Cardiac fibroblast (primary cell): ENCODE measurements at regions not wholly inside any gene's neighbourhood (a gene's known extent, or its start where the extent isn't known, plus 50 kb on each side); places are given as distances from the start of the nearest gene placed in this dataset.

Source experiments
- DNase-seq, 2 donors: peaks; one replicate each; pipeline versions ENCODE4 v3.0.0 to v3.0.0-alpha.2; 2010; ENCODE audit warnings: low read depth in 2 of 2
- H3K4me3 ChIP-seq, 2 donors: replicated peaks in 1 of 2; 1 replicate in 1 of 2; 2 replicates in 1 of 2; pipeline ENCODE4 v1.5.1; 2011; ENCODE audit warnings: low read depth in 2 of 2, low read length in 2 of 2, mild to moderate bottlenecking in 2 of 2, moderate library complexity in 1 of 2
- TF ChIP-seq, protein P1 (sequence below): IDR thresholded peaks from one replicate; pipeline ENCODE4 v1.5.1; 2011; ENCODE audit warnings: low read depth, mild to moderate bottlenecking, low read length, inconsistent platforms

DNA sequence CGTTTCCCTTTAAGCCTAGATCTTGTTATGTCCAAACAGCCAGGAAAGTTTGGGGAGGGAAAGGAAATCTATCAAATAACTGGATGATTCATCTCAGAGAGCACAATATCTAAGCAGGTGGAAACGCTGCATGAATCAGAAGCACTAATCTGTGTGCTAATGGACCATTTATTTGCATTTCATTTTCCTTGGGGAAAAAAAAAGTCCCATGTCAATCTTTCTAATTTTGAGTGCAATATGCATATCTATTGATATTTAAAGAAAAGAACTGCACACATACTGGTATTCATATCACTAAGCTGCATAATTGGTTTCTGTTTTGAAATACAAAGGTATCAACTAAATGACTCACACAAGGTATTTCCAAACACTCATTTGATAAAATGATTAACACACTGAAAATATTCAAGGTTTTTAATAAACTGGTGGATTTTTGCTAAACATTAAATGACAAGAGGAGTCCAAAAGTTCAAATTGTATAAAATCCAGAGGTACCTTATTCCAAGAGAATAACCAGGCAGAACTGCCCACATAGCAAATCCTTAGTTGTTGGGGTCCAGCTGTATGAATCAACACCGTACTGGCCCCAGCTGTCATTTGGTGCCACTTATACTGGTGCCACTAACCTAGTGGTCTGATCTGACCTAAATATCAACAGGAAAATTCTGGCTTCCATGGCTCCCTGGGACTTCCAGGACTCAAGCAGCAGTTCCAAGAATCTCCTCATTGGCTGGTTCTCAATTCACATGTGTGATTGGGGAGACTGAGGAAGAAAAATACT, 122.2 kb upstream of the SP4 start:
- no peak overlapping the region for H3K4me3 ChIP-seq
- no peak for DNase-seq
- TF ChIP-seq, protein P1, sequence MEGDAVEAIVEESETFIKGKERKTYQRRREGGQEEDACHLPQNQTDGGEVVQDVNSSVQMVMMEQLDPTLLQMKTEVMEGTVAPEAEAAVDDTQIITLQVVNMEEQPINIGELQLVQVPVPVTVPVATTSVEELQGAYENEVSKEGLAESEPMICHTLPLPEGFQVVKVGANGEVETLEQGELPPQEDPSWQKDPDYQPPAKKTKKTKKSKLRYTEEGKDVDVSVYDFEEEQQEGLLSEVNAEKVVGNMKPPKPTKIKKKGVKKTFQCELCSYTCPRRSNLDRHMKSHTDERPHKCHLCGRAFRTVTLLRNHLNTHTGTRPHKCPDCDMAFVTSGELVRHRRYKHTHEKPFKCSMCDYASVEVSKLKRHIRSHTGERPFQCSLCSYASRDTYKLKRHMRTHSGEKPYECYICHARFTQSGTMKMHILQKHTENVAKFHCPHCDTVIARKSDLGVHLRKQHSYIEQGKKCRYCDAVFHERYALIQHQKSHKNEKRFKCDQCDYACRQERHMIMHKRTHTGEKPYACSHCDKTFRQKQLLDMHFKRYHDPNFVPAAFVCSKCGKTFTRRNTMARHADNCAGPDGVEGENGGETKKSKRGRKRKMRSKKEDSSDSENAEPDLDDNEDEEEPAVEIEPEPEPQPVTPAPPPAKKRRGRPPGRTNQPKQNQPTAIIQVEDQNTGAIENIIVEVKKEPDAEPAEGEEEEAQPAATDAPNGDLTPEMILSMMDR: no peak

DNA sequence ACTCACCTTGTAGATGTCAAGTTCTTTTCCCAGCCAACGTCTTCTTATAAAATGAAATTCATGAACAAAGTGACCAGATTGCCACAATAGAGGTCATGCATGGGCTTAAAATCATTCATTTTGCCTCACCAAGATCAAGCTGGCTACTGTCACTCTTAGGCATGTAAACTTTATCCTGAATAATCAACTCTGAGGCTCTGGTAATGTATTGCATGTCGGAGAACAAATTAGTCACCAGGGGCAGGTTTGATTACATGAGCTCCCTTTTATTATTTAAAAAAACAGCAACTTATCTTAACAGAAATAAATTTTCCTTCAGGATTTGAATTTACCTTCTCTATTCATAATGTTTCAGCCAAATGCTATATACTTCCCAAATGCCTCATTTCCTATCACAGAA, 112.9 kb upstream of the SP4 start:
- H3K4me3 ChIP-seq: no peak overlapping the region
- TF ChIP-seq, protein P1: no peak
- no peak for DNase-seq

DNA sequence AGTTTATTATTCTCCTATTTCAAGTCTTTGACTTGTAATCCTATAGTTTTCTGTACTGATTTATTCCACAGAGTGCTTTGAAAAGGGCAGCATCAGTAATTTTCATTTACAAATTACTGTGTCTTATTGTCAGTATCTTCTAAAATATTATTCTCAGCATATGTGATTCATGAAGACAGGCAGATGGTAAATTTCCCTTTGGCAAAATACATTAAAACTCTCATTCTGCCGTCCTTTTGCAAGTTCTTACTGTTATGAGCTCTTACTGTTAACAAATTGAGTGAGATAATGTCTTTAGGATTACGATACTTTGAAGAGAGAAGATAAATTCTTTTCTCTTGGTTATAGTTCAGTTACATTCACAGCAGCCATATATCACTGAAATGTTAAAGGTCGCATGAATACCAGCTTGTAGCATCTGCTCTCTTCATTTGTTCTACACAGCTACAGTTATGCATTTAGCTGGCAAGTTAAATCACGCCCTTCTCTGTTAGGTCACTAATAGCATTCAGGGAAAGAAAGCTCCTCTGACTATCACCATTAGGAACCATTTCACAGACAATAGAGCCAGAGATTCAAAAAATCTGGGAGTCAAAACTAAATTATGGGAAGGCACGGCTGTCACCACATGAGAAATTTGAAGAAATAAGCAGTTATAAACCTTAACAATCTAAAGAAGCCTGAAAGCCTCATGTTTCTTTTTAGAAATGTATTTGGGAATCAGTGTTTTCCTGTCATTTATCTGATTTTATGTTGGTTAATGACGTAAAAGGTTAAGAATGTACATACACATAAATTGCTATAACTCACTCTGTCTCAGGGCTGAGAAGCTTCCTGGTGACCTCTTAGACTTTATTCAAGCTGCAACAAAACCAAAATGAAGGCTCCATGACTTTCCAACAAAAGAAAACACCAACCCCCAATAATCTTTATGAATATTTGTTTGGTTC, 109.6 kb upstream of the SP4 start:
- TF ChIP-seq, protein P1: no peak
- peak in 1 of 2 donors; percentile 38 for DNase-seq
- no peak overlapping the region for H3K4me3 ChIP-seq

DNA sequence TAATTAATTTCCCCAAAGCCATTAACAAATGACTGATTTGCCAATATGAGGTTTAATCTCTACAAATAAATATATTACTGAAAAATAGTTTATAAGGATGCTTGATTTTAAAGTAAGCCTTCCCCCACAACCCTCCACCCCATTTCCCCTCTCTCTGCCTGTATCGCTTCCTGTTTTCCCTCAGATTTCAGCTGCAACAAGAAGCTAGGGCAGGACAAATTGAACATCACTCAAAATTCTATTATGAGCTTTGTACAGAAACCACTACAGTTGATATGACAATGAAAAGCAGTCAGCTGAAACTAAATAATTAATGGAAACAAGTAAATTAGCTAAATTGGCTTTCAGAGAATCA, 109.0 kb upstream of the SP4 start:
- H3K4me3 ChIP-seq: no peak overlapping the region
- TF ChIP-seq, protein P1: no peak
- DNase-seq: no peak

DNA sequence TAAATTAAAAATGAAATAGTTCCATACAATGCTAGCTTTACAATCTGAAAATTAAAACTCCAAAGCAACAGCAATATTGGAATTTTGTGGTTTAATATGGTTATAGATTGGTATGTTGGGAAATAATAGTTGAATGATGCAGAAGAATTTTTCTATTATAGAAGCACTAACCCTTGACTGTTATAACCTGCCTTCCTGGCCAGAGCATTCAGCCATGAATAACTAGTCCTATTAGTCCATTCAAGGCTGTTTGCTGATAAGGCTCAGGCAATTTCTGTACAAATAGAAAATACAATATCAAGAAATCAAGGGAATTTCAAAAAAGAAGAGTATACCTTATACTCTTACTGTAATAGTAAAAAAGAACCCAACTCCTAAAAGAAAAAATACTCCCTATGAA, 101.6 kb upstream of the SP4 start:
- TF ChIP-seq, protein P1: no peak
- no peak overlapping the region for H3K4me3 ChIP-seq
- no peak for DNase-seq

DNA sequence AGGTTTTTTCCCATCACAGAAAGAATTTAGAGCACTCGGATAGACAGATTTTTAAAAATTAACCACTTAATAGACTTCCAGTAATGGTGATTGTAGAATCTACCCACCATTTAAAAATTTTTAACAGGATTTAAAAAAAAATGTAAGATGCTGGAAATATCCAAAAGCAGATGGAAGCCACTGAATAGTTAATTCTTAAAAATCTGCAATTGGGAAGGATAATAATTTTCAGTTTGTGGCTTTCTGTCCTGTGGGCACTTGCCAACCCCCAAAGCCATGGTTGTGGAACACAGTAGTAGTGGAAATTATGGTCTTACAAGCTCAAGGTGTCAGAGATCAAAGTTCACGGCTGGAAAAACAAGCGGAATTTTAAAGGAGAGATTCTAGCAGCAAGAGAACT, 101.0 kb upstream of the SP4 start:
- H3K4me3 ChIP-seq: no peak overlapping the region
- no peak for DNase-seq
- TF ChIP-seq, protein P1: no peak
